IPS-18c (cell line): ENCODE measurements at regions not wholly inside any gene's neighbourhood (a gene's known extent, or its start where the extent isn't known, plus 50 kb on each side); places are given as distances from the start of the nearest gene placed in this dataset.

Source experiments
- H3K4me3 ChIP-seq: 2 replicates; pipeline ENCODE4 v1.7.0; 2013; ENCODE audit warnings: low read depth, mild to moderate bottlenecking, low read length, moderate library complexity; ENCODE audit not compliant: insufficient read depth
- H3K9me3 ChIP-seq: one replicate; pipeline ENCODE4 v1.6.1; 2013; ENCODE audit warnings: mild to moderate bottlenecking, low read length, moderate library complexity; ENCODE audit not compliant: control insufficient read depth, insufficient read depth

DNA sequence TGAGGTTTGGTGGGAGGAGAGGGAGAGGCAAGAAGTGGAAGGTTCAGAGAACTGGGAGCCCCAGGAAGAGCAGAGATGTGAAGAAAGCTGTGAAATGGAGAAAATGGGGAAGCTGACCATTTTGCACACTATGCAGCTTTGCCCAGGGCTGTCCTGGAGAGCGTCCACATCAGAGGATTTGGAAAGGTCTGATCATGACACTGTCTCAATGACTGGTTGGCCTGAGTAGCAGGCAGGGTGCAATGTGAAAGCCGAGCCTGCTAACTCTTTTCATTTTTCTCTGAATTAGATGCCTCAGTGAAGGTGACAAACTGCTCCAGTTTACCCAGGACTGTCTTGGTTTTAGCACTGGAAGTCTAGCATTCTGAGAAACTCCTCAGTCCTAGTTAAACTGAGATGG, 330.1 kb upstream of the RPS6KA3 start:
- Histone ChIP-seq H3K9me3 (peaks cover 10% of the 10 kb centered on the region), H3K4me3 (no peak overlapping the region)

DNA sequence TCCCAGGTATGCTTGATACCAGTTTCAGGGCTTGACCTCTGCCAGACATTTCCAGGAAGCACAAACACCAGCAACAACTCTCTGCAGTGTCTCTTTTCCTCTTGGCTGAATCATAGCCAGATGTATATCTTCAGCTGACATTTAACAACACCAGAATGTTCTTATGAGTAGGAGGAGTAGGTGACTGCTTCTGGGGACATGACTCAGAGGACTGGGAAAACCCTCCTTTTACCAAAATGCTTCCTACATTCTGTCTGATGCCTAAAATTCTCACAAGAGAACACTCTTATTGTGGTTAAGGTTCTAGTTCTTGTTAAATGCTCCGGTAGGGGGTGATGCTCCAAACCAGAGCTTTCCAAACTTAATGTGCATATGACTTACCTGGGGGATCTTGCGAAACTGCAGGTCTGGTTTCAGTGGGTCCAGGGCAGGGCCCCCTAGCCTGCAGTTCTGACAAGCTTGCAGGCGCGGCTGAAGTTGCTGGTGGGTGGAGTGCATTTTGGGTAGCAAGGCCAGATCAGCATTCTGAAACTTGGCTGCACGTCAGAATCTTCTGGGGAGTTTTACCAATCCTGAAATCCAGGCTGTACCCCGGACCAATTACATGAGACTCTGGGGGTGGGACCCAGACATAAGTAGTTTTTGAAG, 329.3 kb upstream of the RPS6KA3 start:
- peak overlapping the region; percentile 15; the same call in 1 of the 2 replicates for H3K4me3 ChIP-seq
- peaks cover 10% of the 10 kb centered on the region for H3K9me3 ChIP-seq

DNA sequence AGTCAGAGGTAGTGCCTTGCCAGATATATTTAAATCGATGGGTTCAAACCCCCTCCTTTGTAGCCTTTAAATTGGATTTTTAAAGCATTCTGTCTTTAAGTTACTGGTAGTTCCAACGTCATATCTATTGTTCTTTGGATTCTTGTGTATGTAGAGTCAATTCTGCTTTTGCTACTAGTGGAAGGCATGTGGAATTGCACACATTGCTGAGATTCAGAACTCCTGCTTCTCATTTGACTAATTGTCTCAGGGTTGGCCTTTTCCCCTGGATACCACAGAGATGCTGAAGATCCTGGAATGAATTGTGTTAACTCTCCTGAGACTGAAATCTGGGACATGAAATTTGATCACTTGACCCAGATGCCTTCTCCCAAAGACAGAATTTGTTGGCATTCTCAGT, 328.3 kb upstream of the RPS6KA3 start:
- Histone ChIP-seq H3K9me3 (peaks cover 10% of the 10 kb centered on the region), H3K4me3 (no peak overlapping the region)

DNA sequence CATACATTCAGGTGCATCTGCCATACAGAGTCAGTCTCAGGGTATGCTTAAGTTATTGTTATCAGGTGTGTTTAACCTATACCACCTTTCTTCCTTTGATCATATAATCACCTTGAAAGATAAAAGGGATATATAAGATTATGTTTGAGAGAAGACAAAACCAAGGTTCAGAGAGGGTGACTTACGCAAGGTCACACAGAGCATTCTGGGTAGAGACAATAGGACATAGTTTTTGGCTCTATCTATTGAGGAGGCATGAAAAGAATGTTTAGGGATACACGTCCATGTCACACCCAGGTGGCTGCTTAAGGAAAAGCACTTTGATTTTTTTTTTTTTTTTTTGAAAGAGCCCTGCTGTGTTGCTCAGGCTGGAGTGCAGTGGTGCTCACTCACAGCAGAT, 327.1 kb upstream of the RPS6KA3 start:
- Histone ChIP-seq H3K4me3 (no peak overlapping the region), H3K9me3 (peaks cover 10% of the 10 kb centered on the region)

DNA sequence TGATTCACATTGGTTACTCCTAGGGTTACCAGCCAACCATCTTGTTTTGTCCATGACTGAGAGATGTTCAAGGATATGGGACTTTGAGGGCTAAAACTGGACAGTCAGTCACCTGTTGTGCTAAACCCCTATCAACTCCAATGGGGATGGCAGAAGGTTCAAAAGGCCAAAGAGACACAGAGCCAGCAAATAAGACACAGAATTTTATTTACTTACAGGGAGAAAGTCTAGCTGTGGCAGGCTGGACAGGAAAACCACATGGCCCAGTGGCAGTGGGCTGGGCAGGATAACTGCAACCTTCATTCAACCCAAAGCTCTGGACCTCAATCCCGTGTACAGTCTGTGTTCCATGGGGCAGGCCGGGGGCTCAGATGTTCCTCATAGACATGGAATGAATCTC, 326.7 kb upstream of the RPS6KA3 start:
- peaks cover 10% of the 10 kb centered on the region for H3K9me3 ChIP-seq
- H3K4me3 ChIP-seq, result no peak overlapping the region

DNA sequence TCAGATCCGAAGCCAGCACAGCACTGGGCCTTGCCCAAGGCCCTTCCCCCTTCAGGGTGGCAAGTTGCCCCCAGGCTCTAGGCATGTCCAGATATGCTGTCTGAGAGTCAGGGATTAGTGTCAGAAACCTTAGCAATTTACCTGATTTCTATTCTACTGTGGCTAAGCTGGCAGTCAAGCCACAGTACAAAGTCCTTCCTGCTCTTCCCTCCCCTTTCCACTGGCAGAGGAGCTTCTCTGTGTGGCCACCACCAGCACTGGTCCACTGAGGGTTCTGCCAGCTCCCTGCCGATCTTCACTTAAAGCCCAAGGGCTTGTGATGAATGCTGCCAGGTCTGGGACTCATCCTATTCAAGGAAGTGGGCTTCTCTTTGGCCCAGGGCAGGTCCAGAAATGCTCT, 324.5 kb upstream of the RPS6KA3 start:
- H3K9me3 ChIP-seq, result peaks cover 7% of the 10 kb centered on the region
- no peak overlapping the region for H3K4me3 ChIP-seq

DNA sequence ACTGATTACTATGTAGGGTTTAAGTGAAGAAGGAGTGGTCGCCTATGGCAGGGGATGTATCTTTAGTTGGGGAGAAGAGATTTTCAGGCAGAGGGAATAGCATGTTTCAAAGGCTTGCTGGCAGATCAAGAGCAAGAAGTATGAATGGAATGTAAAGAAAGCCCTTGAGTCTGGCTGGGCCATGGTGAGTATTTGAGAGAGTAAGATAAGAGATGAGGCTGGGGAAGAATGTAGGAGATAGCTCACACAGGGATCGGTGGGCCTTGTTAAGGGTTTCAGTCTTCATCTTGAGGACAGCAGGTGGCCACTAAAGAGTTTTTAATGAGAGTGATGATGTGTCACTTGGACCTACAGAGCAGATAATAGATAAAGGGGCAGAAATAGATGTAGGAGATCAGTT, 319.1 kb upstream of the RPS6KA3 start:
- no peaks in the 10 kb centered on the region for H3K9me3 ChIP-seq
- H3K4me3 ChIP-seq, result no peak overlapping the region

DNA sequence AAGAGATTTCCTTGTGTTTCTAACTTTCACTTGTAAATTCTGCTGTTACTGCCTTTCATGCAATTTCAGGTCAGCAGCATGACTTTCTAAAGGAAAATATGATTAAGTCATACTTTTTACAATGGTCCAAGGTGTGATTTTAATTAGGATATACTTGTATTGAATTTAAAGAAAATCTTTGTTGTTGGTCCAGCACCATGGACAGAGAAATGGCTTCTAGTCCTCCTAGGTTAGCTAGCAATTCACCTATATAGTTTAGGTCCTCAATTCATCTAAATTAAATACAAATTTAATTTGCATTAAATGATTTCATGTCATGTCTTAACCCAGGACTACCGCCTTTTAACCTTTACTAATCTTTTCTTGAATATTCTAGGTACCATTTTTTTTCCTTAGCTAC, 304.9 kb upstream of the RPS6KA3 start:
- Histone ChIP-seq H3K4me3 (no peak overlapping the region), H3K9me3 (no peaks in the 10 kb centered on the region)

DNA sequence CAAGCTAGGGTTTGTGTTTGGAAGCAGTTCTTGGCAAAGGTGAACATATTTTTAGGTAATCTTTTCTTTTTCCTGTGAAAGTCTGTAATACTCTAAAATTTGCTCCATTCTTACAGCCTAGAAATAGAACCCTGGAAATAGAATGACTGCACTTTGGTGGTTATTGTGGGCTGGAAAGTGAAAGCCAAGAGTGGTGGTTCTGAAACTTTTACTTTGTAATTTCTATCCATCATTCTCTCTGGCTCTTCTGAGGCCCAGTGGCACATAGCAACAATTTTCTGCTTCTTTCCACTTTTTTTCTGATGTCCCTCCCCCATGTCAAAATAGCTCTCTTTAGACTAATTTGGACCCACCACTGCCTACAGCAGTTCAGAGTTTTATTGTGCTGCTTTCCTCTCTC, 300.4 kb upstream of the RPS6KA3 start:
- Histone ChIP-seq H3K4me3 (no peak overlapping the region), H3K9me3 (no peaks in the 10 kb centered on the region)

DNA sequence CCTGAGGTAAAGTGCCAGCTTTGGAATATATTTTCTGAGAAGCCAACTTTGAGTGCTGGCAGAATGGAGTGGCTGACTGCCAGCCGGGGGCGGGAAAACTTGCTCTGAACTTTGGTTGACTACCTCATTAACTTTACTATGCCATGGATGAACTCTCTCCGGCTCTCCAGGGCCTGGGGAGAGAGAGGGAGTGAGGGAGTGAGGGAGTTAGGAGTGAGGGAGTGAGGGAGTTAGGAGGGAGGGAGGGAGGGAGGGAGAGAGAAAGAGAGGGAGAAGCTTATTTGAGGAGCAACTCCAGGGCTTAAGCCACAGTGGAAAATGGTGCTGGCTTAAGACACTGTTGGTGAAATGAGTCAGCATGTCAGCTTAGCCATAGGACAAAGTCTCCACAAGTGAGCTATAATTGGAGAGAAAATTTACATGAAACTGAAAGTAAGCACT, 280.9 kb upstream of the RPS6KA3 start:
- H3K4me3 ChIP-seq, result no peak overlapping the region
- peaks cover 8% of the 10 kb centered on the region for H3K9me3 ChIP-seq

DNA sequence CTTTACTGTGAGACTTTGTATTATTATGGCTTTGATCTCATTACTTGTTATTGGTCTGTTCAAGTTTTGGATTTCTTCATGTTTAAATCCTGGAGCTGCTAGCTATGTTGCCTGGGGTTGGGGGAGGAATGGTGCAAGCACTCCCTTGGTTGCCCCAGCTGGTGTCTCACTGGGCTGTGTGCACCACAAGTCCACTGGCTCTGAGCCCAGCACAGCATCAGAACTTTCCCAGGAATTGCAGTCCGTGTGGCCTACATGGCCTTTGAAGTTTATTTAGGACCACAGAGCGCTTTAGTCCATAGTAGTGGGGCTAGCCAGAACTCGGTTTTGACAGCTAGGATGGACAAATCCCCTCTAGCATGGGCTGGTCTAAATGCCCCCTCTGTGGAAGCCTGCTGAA, 278.8 kb upstream of the RPS6KA3 start:
- Histone ChIP-seq H3K9me3 (peaks cover 7% of the 10 kb centered on the region), H3K4me3 (no peak overlapping the region)

DNA sequence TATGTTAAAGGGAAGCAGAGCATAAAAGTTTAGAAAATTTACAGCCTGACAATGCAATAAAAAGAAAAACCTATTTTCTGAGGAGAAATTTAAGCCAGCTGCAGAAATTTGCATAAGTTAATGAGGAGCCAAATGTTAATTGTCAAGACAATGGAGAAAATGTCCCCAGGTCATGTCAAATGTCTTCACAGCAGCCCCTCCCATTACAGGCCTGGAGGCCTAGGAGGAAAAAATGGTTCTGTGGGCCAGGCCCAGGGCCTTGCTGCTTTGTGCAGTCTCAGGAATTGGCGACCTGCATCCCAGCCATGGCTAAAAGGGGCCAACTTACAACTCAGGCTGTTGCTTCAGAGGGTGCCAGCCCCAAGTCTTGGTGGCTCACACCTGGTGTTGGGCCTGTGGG, 275.4 kb upstream of the RPS6KA3 start:
- Histone ChIP-seq H3K9me3 (peaks cover 5% of the 10 kb centered on the region), H3K4me3 (no peak overlapping the region)

DNA sequence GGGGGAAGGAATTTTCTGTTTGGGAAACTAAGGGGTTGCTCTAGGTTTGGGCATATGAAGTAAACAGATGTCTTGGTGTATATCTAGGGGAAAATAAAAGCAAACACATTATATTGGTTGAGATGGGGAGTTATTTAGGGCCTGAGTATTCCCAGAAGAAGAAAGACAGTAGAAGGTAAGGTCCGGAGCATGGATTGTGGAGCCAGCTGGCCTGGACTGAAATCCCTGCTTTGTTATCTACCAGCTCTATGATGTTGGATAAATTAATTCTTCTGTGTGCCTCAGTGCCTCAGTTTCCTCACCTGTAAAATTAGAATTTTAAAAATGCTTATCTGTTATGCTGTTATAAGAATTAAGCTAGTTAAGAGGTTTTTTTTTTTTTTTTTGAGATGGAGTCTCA, 272.3 kb upstream of the RPS6KA3 start:
- peaks cover 5% of the 10 kb centered on the region for H3K9me3 ChIP-seq
- H3K4me3 ChIP-seq, result no peak overlapping the region

DNA sequence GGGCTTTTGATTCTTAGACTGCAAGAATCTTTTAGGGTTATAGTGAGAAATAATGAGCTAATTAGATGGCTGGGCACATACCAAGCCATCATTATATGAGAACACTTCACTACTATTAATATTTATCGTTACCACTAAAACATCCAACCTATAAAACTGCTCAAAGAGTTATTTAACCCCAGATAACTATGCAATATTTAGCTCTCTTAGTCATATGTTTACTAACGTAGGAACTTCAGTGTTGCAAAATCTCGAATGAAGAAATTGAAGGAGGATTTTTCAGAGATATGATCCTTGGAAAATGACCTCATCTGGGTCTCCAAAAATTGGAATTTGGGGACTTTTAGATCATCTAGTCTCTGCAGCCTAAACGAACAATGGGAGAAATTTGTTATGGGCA, 265.0 kb upstream of the RPS6KA3 start:
- Histone ChIP-seq H3K4me3 (no peak overlapping the region), H3K9me3 (no peaks in the 10 kb centered on the region)

DNA sequence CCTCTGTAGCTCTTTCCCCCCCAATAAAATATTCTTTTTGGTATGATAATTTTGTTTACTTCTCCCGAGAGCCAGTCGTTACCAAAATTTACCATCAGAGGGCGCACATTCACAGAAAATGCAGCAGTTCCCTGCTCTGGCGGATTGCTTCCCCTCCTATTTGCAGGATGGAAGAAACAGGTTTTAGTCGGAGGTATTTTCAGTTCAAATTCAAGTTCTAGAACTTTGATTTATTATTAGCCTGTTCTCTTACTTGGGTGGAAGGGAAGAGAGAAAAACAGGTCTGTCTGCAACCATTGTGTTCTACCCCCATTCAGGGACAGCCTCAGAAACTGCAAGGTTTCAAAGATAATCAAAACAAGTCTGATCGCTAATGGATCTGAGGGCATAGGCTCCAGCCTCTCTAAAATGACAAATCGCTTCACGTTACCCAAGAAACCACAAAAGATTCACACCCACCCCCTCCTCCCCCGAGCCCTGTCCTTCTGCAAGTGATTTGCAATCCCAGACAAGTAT, 263.8 kb upstream of the RPS6KA3 start:
- H3K9me3 ChIP-seq, result no peaks in the 10 kb centered on the region
- H3K4me3 ChIP-seq, result no peak overlapping the region

DNA sequence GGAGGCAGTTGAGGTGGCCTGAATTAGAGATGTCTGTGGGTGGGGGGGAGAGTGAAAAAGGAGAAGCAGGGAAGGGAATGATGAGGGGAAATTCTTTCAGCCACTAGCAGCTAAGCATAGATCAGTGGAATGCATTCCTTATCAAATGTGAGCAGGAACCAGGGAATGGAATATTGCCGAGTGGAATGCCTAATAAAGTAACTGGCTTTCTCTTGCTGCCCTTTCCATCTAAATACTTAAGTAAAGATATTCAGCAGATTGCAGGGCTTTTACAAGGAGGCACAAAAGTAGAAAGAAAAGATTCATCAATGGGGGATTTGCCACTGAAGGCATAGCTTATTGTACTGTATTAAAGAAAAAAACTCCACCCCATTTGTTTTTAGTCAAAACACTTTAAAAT, 263.0 kb upstream of the RPS6KA3 start:
- H3K4me3 ChIP-seq, result no peak overlapping the region
- no peaks in the 10 kb centered on the region for H3K9me3 ChIP-seq

DNA sequence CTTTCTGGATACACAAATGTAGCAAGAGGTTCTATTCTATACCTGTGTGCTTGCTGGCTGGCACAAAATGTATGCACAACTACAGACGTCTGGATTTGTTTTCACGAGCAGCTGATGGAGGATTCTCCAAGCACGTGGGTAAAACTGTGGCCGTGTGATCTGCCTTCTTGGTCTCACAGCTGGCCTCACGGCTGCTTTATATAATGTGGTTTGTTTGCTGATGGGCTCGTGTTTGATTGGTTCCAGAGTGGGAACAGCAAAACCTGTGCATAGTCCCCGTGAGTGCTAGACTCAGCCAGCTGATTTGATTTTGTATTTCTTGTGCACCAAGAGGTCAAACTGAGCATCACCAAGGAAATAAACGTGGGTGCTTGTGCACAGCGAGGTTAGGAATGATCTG, 262.6 kb upstream of the RPS6KA3 start:
- Histone ChIP-seq H3K9me3 (no peaks in the 10 kb centered on the region), H3K4me3 (no peak overlapping the region)

DNA sequence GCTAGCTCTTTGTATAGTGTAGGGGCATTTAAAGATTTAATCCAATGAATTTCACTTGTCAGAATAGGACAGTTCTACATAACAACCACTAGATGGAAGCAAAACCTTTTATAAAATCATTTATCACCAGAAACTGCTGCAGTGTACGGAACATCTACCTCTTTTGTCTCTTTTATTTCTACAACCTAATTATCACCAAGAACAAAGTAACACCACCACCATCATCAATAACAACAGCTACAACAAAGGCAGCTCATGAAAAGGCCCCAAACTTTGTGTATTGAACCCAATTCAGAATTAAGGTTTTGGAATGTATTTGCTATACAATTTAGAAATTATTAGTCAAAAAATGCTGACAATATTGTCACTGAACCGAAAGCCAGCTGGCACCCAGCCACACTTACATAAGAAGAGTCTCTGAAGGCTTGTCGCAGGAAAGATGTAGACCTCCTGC, 260.9 kb upstream of the RPS6KA3 start:
- no peaks in the 10 kb centered on the region for H3K9me3 ChIP-seq
- H3K4me3 ChIP-seq, result no peak overlapping the region

DNA sequence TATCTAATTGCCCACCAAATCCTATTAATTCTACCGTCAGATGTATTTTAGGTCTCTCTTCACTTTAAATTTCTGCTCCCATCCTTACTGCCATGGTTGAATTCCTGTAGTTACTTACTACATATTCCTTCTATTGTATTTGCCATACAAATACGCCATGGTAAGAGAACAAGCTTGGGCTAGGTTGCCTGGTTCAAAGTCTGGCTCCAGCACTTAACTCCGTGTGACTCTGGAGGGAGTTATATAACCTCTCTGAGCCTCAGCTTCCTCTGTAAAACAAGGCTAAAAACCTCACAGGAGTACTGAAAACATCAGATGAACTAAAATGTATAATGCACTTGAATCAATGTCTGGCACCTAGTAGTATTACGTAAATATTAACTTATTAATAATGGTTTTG, 260.3 kb upstream of the RPS6KA3 start:
- Histone ChIP-seq H3K4me3 (no peak overlapping the region), H3K9me3 (no peaks in the 10 kb centered on the region)
